Natural killer cell (primary cell): ENCODE measurements at regions not wholly inside any gene's neighbourhood (a gene's known extent, or its start where the extent isn't known, plus 50 kb on each side); places are given as distances from the start of the nearest gene placed in this dataset.
"Not testable (repeated sequence)": the region's sequence is repeated elsewhere in the genome, so short reads cannot be mapped to it uniquely, and the experiment has no call there.

ENCODE experiments used
- ATAC-seq, 3 donors: fragments of 150-1000 bp in 2 of 3; fragments of 200-7000 bp in 1 of 3; cut with Tn5 transposase; 1 replicate in 1 of 3; 2 replicates in 2 of 3; pipeline ENCODE4 v1.10.0; 2021; ENCODE audit warnings: mild to moderate bottlenecking in 2 of 3, moderate library complexity in 2 of 3
- DNase-seq, 2 donors: peaks; one replicate each; pipeline versions ENCODE4 v3.0.0 to v3.0.0-alpha.2; 2013 to 2021; ENCODE audit warnings: mixed read lengths in 1 of 2
- H3K27ac ChIP-seq: one replicate; pipeline ENCODE4 v1.5.1; 2013; ENCODE audit warnings: mild to moderate bottlenecking, low read length
- H3K27me3 ChIP-seq: one replicate; pipeline ENCODE4 v1.6.1; 2013; ENCODE audit warnings: low read length; ENCODE audit not compliant: control insufficient read depth, insufficient read depth
- H3K36me3 ChIP-seq: one replicate; pipeline ENCODE4 v1.6.1; 2013; ENCODE audit warnings: low read length; ENCODE audit not compliant: control insufficient read depth, insufficient read depth
- H3K4me1 ChIP-seq: one replicate; pipeline ENCODE4 v1.6.1; 2013; ENCODE audit warnings: low read length; ENCODE audit not compliant: control insufficient read depth, insufficient read depth
- H3K4me3 ChIP-seq: one replicate; pipeline ENCODE4 v1.5.1; 2013; ENCODE audit warnings: low read length
- H3K9me3 ChIP-seq: one replicate; pipeline ENCODE4 v1.6.1; 2013; ENCODE audit warnings: low read length; ENCODE audit not compliant: control insufficient read depth, insufficient read depth
- H3K27ac Mint-ChIP-seq, 2 donors: one replicate each; pipeline ENCODE4 v1.8.0; 2022; ENCODE audit warnings: mild to moderate bottlenecking in 2 of 2, mixed read lengths in 2 of 2, moderate library complexity in 1 of 2
- H3K27me3 Mint-ChIP-seq, 2 donors: one replicate each; pipeline ENCODE4 v1.8.0; 2022; ENCODE audit warnings: low read depth in 2 of 2, mixed read lengths in 2 of 2
- H3K36me3 Mint-ChIP-seq: one replicate; pipeline ENCODE4 v1.8.0; 2022; ENCODE audit warnings: mixed read lengths
- H3K4me1 Mint-ChIP-seq, 2 donors: one replicate each; pipeline ENCODE4 v1.8.0; 2022; ENCODE audit warnings: mixed read lengths in 2 of 2
- H3K4me3 Mint-ChIP-seq: one replicate; pipeline ENCODE4 v1.8.0; 2022; ENCODE audit warnings: mild to moderate bottlenecking, moderate library complexity, mixed read lengths
- H3K9me3 Mint-ChIP-seq, 2 donors: one replicate each; pipeline ENCODE4 v1.8.0; 2022; ENCODE audit warnings: mixed read lengths in 2 of 2
- WGBS: methylation state at CpG from one replicate; pipeline ENCODE4 v1.1.7; 2013; ENCODE audit warnings: missing lambda C conversion rate; ENCODE audit not compliant: insufficient coverage; 5-methylcytosine and 5-hydroxymethylcytosine counted together
- intact Hi-C: fragments of 100-400 bp; cut with micrococcal nuclease; formaldehyde crosslinking; loops from one replicate; pipeline ENCODE4 v1.14.2; 2022
- TF ChIP-seq, protein P1 (sequence below): fragments of 200-600 bp; IDR thresholded peaks from one replicate; pipeline ENCODE4 v1.8.0; 2022; ENCODE audit warnings: antibody characterized with exemption

DNA sequence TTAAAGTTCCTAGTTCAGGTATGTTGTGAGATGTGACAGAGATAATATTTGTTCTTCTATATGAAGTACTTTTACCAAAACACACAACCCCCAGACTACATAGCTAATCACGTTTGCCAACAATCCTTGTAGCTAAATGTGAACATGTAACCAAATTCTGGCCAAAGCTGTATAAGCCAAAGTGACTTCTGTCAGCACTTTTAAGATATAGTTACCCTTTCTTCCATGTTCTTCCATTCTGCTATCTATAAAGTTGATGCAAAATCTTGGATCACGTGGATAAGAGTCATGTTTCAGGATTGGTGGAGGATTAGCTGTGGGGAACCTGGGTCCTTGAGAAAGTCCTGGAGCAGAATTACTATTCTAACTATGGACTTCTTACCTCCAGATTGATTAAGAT lies 1366.6 kb downstream of the FSCB start:
- Histone ChIP-seq H3K4me3 (no peak overlapping the region), H3K27ac (no peak overlapping the region), H3K4me1 (no peaks in the 10 kb centered on the region), H3K36me3 (no peaks in the 10 kb centered on the region), H3K27me3 (no peaks in the 10 kb centered on the region), H3K9me3 (peaks cover 9% of the 10 kb centered on the region)
- no peaks in the 10 kb centered on the region for H3K4me1 Mint-ChIP-seq
- H3K9me3 Mint-ChIP-seq, result peaks cover 6 to 32% of the 10 kb centered on the region in 2 donors
- H3K4me3 Mint-ChIP-seq, result no peak overlapping the region
- intact Hi-C loops, result no loop called here
- DNase-seq (no peak), ATAC-seq (no peak)
- H3K27me3 Mint-ChIP-seq, result no peaks in the 10 kb centered on the region
- WGBS, result 80% methylated on average over 1 of the region's 2 CpGs
- H3K36me3 Mint-ChIP-seq, result no peaks in the 10 kb centered on the region
- no peak overlapping the region for H3K27ac Mint-ChIP-seq
- TF ChIP-seq, protein P1, sequence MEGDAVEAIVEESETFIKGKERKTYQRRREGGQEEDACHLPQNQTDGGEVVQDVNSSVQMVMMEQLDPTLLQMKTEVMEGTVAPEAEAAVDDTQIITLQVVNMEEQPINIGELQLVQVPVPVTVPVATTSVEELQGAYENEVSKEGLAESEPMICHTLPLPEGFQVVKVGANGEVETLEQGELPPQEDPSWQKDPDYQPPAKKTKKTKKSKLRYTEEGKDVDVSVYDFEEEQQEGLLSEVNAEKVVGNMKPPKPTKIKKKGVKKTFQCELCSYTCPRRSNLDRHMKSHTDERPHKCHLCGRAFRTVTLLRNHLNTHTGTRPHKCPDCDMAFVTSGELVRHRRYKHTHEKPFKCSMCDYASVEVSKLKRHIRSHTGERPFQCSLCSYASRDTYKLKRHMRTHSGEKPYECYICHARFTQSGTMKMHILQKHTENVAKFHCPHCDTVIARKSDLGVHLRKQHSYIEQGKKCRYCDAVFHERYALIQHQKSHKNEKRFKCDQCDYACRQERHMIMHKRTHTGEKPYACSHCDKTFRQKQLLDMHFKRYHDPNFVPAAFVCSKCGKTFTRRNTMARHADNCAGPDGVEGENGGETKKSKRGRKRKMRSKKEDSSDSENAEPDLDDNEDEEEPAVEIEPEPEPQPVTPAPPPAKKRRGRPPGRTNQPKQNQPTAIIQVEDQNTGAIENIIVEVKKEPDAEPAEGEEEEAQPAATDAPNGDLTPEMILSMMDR, result no peak

DNA sequence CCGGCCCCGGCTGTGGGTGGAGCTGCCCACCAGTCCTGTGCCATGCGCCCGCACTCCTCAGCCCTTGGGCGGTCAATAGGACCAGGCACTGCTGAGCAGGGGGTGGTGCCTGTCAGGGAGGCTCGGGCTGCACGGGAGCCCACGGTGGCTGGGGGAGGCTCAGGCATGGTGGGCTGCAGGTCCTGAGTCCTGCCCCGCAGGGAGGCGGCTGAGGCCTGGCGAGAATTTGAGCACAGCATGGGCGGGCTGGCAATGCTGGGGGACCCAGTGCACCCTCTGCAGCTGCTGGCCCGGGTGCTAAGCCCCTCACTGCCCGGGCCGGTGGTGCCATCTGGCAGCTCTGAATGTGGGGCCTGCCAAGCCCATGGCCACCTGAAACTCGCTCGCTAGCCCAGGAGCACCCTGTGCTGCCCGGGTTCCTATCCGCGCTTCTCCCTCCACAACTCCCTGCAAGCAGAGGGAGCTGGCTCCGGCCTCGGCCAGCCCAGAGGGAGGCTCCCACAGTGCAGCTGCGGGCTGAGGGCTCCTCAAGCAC lies 1371.1 kb downstream of the FSCB start:
- Histone ChIP-seq H3K27ac (no peak overlapping the region), H3K4me1 (no peaks in the 10 kb centered on the region), H3K4me3 (no peak overlapping the region), H3K36me3 (no peaks in the 10 kb centered on the region), H3K9me3 (peaks cover 9% of the 10 kb centered on the region), H3K27me3 (no peaks in the 10 kb centered on the region)
- intact Hi-C loops, result no loop called here
- no peaks in the 10 kb centered on the region for H3K36me3 Mint-ChIP-seq
- peaks cover 7 to 29% of the 10 kb centered on the region in 2 donors for H3K9me3 Mint-ChIP-seq
- TF ChIP-seq, protein P1, result no peak
- no peak overlapping the region for H3K27ac Mint-ChIP-seq
- no peak overlapping the region for H3K4me3 Mint-ChIP-seq
- DNase-seq (no peak), ATAC-seq (no peak)
- WGBS, result 89% methylated on average over 23 of the region's 23 CpGs
- no peaks in the 10 kb centered on the region for H3K27me3 Mint-ChIP-seq
- H3K4me1 Mint-ChIP-seq, result no peaks in the 10 kb centered on the region

DNA sequence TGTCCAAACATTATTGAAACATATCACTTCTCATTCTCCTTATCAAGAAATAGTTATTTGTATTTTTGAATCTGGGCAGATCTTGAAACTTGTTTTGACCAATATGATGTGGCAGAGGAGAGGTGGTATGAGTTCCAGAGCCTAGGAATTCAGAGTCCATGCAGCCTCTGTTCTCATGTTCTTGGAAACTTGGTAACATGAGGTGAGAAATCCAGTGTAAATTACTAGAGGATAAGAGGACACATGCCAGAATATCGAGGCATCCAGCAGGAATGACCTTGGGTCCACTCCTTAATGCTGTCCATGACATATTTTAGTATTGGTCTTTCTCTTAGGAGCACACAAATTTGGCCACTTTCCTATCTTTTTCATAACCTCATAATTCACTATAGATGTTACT lies 1374.6 kb downstream of the FSCB start:
- ATAC-seq (no peak), DNase-seq (no peak)
- intact Hi-C loops, result no loop called here
- Histone ChIP-seq H3K36me3 (no peaks in the 10 kb centered on the region), H3K4me3 (no peak overlapping the region), H3K9me3 (peaks cover 9% of the 10 kb centered on the region), H3K27ac (no peak overlapping the region), H3K27me3 (no peaks in the 10 kb centered on the region), H3K4me1 (no peaks in the 10 kb centered on the region)
- no peak overlapping the region for H3K27ac Mint-ChIP-seq
- no peaks in the 10 kb centered on the region for H3K36me3 Mint-ChIP-seq
- H3K9me3 Mint-ChIP-seq, result peaks cover 10 to 13% of the 10 kb centered on the region in 2 donors
- no peaks in the 10 kb centered on the region for H3K4me1 Mint-ChIP-seq
- H3K27me3 Mint-ChIP-seq, result no peaks in the 10 kb centered on the region
- WGBS, result 79% methylated on average over 1 of the region's 1 CpG
- no peak overlapping the region for H3K4me3 Mint-ChIP-seq
- TF ChIP-seq, protein P1, result no peak

DNA sequence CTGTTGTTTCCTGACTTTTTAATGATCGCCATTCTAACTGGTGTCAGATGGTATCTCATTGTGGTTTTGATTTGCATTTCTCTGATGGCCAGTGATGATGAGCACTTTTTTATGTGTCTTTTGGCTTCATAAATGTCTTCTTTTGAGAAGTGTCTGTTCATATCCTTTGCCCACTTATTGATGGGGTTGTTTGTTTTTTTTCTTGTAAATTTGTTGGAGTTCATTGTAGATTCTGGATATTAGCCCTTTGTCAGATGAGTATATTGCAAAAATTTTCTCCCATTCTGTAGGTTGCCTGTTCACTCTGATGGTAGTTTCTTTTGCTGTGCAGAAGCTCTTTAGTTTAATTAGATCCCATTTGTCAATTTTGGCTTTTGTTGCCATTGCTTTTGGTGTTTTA lies 1378.7 kb downstream of the FSCB start:
- DNase-seq, H3K4me3 ChIP-seq, intact Hi-C loops, H3K36me3 ChIP-seq, H3K27ac ChIP-seq, H3K27ac Mint-ChIP-seq, H3K36me3 Mint-ChIP-seq, H3K4me1 Mint-ChIP-seq, ATAC-seq, H3K4me3 Mint-ChIP-seq, H3K9me3 ChIP-seq, H3K4me1 ChIP-seq, H3K27me3 ChIP-seq, H3K27me3 Mint-ChIP-seq: not testable (repeated sequence)
- no CpG with 5 or more reads among the region's 1 CpG for WGBS
- peaks cover 10% of the 10 kb centered on the region in 2 donors for H3K9me3 Mint-ChIP-seq

DNA sequence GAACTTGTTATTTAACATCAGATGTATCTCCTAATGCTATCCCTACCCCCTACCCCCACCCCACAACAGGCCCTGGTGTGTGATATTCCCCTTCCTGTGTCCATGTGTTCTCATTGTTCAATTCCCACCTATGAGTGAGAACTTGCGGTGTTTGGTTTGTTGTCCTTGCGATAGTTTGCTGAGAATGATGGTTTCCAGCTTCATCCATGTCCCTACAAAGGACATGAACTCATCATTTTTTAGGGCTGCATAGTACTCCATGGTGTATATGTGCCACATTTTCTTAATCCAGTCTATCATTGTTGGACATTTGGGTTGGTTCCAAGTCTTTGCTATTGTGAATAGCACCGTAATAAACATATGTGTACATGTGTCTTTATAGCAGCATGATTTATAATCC lies 1379.2 kb downstream of the FSCB start:
- H3K27ac Mint-ChIP-seq, intact Hi-C loops: not testable (repeated sequence)
- 95% methylated on average over 3 of the region's 3 CpGs for WGBS

More for the DNA sequence above, 1379.2 kb downstream of the FSCB start:
- H3K4me3 Mint-ChIP-seq, H3K27me3 Mint-ChIP-seq, H3K36me3 ChIP-seq, H3K4me1 Mint-ChIP-seq, DNase-seq, H3K9me3 ChIP-seq, H3K27ac ChIP-seq, H3K4me1 ChIP-seq, H3K36me3 Mint-ChIP-seq, H3K27me3 ChIP-seq, H3K4me3 ChIP-seq, ATAC-seq: not testable (repeated sequence)
- peaks cover 10 to 11% of the 10 kb centered on the region in 2 donors for H3K9me3 Mint-ChIP-seq
